Activated CD8-positive, alpha-beta T cell treated with anti-CD3 and anti-CD28 coated beads for 36 hours (primary cell): ENCODE measurements at regions not wholly inside any gene's neighbourhood (a gene's known extent, or its start where the extent isn't known, plus 50 kb on each side); places are given as distances from the start of the nearest gene placed in this dataset.

Experiments
- ATAC-seq: fragments of 200-7000 bp; cut with Tn5 transposase; one replicate; pipeline ENCODE4 v1.10.0; 2021; ENCODE audit warnings: mild to moderate bottlenecking, moderate library complexity
- CTCF ChIA-PET: fragments of 350-600 bp; sonication (Branson Sonifier 250); formaldehyde crosslinking; loops from one replicate; lab custom pipeline; 2021; ENCODE audit warnings: antibody characterized with exemption; lab: Charles Lee
- POLR2A ChIA-PET: fragments of 350-600 bp; sonication (Branson Sonifier 250); formaldehyde crosslinking; loops from one replicate; lab custom pipeline; 2021; ENCODE audit warnings: antibody characterized with exemption; lab: Charles Lee
- DNase-seq: peaks from one replicate; pipeline ENCODE4 v3.0.0-alpha.2; 2020
- H3K27ac Mint-ChIP-seq: one replicate; pipeline ENCODE4 v1.8.0; 2021; ENCODE audit warnings: mild to moderate bottlenecking, mixed read lengths
- H3K27me3 Mint-ChIP-seq: one replicate; pipeline ENCODE4 v1.8.0; 2021; ENCODE audit warnings: mixed read lengths
- H3K36me3 Mint-ChIP-seq: one replicate; pipeline ENCODE4 v1.8.0; 2021; ENCODE audit warnings: low read depth, mixed read lengths
- H3K4me1 Mint-ChIP-seq: one replicate; pipeline ENCODE4 v1.8.0; 2021; ENCODE audit warnings: low read depth, mixed read lengths
- H3K4me3 Mint-ChIP-seq: one replicate; pipeline ENCODE4 v1.8.0; 2021; ENCODE audit warnings: mild to moderate bottlenecking, moderate library complexity, mixed read lengths
- H3K9me3 Mint-ChIP-seq: one replicate; pipeline ENCODE4 v1.8.0; 2021; ENCODE audit warnings: mixed read lengths
- intact Hi-C: fragments of 100-400 bp; cut with micrococcal nuclease; formaldehyde crosslinking; loops from one replicate; pipeline ENCODE4 v1.10.0; 2022
- TF ChIP-seq, protein P1 (sequence below): fragments of 200-600 bp; IDR thresholded peaks from one replicate; pipeline ENCODE4 v1.8.0; 2022; ENCODE audit warnings: antibody characterized with exemption, mild to moderate bottlenecking

DNA sequence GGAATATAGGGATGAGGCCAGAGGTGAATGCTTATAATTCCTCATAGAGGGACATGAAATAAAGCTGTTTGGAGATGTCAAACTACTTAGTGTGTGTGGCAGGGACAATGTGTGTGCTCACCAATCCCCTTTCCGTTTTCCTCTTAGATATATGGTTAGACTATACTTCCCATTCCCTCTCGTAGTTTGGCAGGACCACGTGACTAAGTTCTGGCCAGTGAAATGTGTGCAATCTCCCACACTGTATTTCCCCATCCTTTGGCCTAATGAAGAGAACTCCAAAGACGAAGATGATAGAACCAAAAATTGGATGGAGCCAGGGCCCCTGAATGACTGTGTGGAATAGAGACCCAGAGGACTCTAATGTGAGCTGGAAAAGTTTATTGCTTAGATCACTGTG lies 233.4 kb upstream of the KLF4 start:
- intact Hi-C loops = no loop called here
- TF ChIP-seq, protein P1, sequence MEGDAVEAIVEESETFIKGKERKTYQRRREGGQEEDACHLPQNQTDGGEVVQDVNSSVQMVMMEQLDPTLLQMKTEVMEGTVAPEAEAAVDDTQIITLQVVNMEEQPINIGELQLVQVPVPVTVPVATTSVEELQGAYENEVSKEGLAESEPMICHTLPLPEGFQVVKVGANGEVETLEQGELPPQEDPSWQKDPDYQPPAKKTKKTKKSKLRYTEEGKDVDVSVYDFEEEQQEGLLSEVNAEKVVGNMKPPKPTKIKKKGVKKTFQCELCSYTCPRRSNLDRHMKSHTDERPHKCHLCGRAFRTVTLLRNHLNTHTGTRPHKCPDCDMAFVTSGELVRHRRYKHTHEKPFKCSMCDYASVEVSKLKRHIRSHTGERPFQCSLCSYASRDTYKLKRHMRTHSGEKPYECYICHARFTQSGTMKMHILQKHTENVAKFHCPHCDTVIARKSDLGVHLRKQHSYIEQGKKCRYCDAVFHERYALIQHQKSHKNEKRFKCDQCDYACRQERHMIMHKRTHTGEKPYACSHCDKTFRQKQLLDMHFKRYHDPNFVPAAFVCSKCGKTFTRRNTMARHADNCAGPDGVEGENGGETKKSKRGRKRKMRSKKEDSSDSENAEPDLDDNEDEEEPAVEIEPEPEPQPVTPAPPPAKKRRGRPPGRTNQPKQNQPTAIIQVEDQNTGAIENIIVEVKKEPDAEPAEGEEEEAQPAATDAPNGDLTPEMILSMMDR = no peak
- ATAC-seq (no peak), DNase-seq (no peak)
- no peaks in the 10 kb centered on the region for H3K4me1 Mint-ChIP-seq
- H3K4me3 Mint-ChIP-seq = no peak overlapping the region
- H3K36me3 Mint-ChIP-seq = no peaks in the 10 kb centered on the region
- peaks cover 1% of the 10 kb centered on the region for H3K9me3 Mint-ChIP-seq
- POLR2A ChIA-PET = no interaction called here
- no peaks in the 10 kb centered on the region for H3K27me3 Mint-ChIP-seq
- CTCF ChIA-PET = no interaction called here
- no peak overlapping the region for H3K27ac Mint-ChIP-seq

DNA sequence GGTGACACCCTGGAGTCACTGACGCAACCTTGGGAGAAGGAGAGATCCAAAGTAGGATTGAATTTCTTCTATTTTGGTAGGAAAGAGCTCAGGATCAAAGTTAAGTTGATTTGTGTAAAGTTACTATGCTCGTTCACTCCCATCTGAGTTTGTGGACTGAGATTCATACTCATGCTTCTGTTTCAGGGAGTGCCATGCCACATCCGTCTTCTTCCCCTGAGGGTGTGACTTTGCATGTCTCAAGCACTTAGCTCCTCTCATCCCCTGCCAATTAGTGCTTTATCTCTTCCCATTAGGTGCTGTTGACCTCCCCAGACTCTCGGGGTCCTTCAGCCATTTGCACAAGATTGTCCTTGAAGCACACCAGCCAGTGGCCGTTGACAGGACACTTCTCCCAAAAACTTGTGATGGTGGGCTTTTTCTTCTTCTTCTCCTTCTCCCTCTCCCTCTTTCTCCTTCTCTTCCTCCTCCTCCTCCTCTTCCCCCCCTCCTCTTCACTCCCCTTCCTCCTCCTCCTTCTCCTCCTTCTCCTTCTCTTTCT lies 232.2 kb upstream of the KLF4 start:
- DNase-seq = no peak
- TF ChIP-seq, protein P1 = no peak
- Mint-ChIP-seq H3K4me3 (no peak overlapping the region), H3K27ac (no peak overlapping the region), H3K9me3 (peaks cover 1% of the 10 kb centered on the region), H3K27me3 (no peaks in the 10 kb centered on the region), H3K36me3 (no peaks in the 10 kb centered on the region), H3K4me1 (no peaks in the 10 kb centered on the region)
- no peak for ATAC-seq
- CTCF ChIA-PET = no interaction called here
- intact Hi-C loops = no loop called here
- POLR2A ChIA-PET = no interaction called here

DNA sequence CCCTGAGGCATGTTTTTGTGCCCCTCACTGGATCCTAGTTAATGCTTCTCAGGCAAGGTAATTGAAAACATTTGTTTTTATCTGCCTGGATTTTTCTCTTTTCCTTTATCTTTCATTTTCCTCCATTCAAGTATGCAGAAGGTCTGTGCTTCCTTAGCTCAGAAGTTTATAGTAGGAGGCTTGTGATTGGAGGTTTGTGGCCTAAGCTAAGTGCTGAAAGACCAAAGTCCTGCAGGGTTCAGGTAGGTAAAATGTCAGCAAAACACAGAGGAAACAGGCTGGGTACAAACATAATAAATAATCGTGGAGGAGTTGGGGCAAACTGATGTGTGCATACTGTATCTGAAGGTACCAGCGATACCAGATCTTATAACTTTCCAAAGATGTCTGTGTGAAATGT lies 230.9 kb upstream of the KLF4 start:
- intact Hi-C loops = no loop called here
- no peak for DNase-seq
- H3K4me1 Mint-ChIP-seq = no peaks in the 10 kb centered on the region
- no peaks in the 10 kb centered on the region for H3K36me3 Mint-ChIP-seq
- POLR2A ChIA-PET = interaction anchor here (0.6 kb wide), 1 partner anchor 438 kb away, joined by 3 read pairs; no protein-coding TSS in a partner anchor
- H3K27me3 Mint-ChIP-seq = no peaks in the 10 kb centered on the region
- CTCF ChIA-PET = no interaction called here
- no peak overlapping the region for H3K27ac Mint-ChIP-seq
- H3K9me3 Mint-ChIP-seq = peaks cover 1% of the 10 kb centered on the region
- no peak for ATAC-seq
- H3K4me3 Mint-ChIP-seq = no peak overlapping the region
- TF ChIP-seq, protein P1 = no peak

DNA sequence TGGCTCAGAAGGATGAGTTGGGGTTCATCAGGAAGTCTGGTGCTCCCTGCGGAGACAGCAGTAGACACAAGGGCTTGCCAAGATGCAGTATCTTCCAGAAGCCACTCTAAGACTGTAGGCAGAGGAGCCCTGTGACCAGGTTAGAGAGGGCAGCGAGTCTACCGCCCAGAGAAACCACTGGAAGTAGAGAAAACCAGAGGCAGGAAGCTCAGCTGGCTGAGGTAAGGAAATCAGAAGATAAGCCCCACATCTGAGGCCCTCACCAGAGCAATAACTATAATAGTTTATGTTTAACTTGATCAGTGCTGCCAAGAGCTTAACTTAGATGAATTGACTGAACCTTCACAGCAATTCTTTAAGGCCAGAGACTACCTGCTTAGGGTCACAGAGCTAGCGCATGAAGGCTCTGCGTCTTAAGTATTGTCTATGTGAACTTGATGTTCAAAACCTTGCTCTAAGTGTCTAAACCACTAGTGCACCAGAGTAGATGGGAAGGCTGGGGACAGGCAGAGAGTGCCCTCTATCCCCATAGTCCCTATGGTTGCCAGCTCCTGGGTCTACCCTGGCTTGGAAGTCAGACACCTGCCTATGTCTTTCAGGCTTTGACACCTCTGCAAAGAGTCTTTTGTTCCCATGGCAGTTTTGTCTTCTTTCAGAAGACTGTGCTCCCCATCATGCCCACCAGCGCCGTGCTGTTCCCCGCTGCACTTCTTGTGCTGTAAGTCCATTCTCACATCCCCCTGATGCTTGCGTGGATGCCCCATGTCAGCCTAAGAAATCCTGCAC lies 228.2 kb upstream of the KLF4 start:
- CTCF ChIA-PET = no interaction called here
- POLR2A ChIA-PET = no interaction called here
- DNase-seq (no peak), ATAC-seq (no peak)
- H3K4me3 Mint-ChIP-seq = no peak overlapping the region
- no peak overlapping the region for H3K27ac Mint-ChIP-seq
- H3K36me3 Mint-ChIP-seq = no peaks in the 10 kb centered on the region
- peaks cover 4% of the 10 kb centered on the region for H3K27me3 Mint-ChIP-seq
- peaks cover 2% of the 10 kb centered on the region for H3K9me3 Mint-ChIP-seq
- intact Hi-C loops = no loop called here
- no peaks in the 10 kb centered on the region for H3K4me1 Mint-ChIP-seq
- TF ChIP-seq, protein P1 = no peak

DNA sequence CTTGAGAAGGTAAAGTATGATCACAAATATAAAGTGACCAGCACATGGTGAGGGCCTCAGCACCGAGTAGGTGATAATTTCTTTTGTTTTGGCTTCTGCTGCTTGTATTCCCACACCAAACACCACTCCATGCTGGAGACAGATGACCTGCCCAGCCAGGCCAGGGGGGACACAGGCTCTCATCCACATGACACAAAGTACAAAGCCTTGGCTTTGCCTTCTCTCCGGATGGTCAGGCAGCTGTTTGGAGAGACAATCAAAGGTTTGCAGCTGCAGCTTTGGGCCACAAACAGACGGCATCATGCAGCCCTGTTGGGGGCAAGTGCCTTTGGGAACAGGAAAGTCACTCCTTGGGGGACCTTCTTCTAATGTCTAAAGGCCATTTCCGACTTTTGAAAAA lies 226.2 kb upstream of the KLF4 start:
- H3K36me3 Mint-ChIP-seq = no peaks in the 10 kb centered on the region
- CTCF ChIA-PET = no interaction called here
- TF ChIP-seq, protein P1 = no peak
- DNase-seq (no peak), ATAC-seq (no peak)
- POLR2A ChIA-PET = no interaction called here
- no peak overlapping the region for H3K27ac Mint-ChIP-seq
- H3K27me3 Mint-ChIP-seq = peaks cover 4% of the 10 kb centered on the region
- intact Hi-C loops = no loop called here
- no peaks in the 10 kb centered on the region for H3K4me1 Mint-ChIP-seq
- H3K4me3 Mint-ChIP-seq = no peak overlapping the region
- H3K9me3 Mint-ChIP-seq = peaks cover 2% of the 10 kb centered on the region
